SH-SY5Y (cell line): ENCODE measurements at regions not wholly inside any gene's neighbourhood (a gene's known extent, or its start where the extent isn't known, plus 50 kb on each side); places are given as distances from the start of the nearest gene placed in this dataset.

ENCODE experiments used
- GATA2 ChIP-seq: IDR thresholded peaks from 2 replicates; pipeline ENCODE4 v1.6.1; 2011; ENCODE audit warnings: mild to moderate bottlenecking, low read depth, low read length
- GATA3 ChIP-seq: IDR thresholded peaks from 2 replicates; pipeline ENCODE4 v1.6.1; 2011; ENCODE audit warnings: low read depth, mild to moderate bottlenecking, low read length, moderate library complexity

DNA sequence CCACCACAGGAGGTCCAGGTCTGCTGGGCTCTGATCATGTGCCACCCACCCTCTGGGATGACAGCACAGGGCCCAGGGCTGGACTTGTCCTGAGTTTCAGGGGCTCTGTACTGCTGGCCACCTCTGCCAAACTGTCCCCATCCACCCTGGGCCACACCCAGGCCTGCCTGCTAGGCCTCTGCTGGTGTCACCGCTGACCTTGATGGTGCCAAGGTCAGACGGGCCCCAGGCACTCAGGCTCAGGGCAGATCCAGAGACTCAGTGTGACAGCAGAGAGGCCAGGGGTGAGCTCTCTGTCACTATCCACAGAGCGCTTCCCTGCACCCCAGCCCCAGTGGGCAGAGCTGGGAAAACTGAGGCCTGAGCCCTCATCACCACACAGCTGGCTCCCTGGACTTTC is 75.6 kb downstream of the RMI2 start:
- TF ChIP-seq GATA2 (no peak), GATA3 (no peak)
